H1 (cell line): ENCODE measurements at regions not wholly inside any gene's neighbourhood (a gene's known extent, or its start where the extent isn't known, plus 50 kb on each side); places are given as distances from the start of the nearest gene placed in this dataset.
A peak's percentile ranks its signal among the peaks of the same experiment; 100 is the strongest.
"Not testable (repeated sequence)": the region's sequence is repeated elsewhere in the genome, so short reads cannot be mapped to it uniquely, and the experiment has no call there.

Experiments
- CTCF ChIA-PET: fragments of 300-600 bp; sonication (Branson Sonifier 250); formaldehyde crosslinking; loops from one replicate; lab custom pipeline; 2021; ENCODE audit not compliant: partially characterized antibody; lab: Charles Lee
- POLR2A ChIA-PET: fragments of 300-600 bp; sonication (Branson Sonifier 250); formaldehyde crosslinking; loops from one replicate; lab custom pipeline; 2021; ENCODE audit warnings: inconsistent platforms; ENCODE audit not compliant: partially characterized antibody; lab: Charles Lee
- DNase-seq, 2 experiments: peaks; one replicate each; pipeline versions ENCODE4 v3.0.0 to v3.0.0-alpha.2; 2010 to 2022; ENCODE audit warnings: low spot score in 2 of 2, low read depth in 1 of 2, mixed read lengths in 1 of 2
- FAIRE-seq: peaks from 2 replicates; lab custom pipeline; 2011; peaks lifted over from hg19 to GRCh38; lab: Jason Lieb, UNC
- H2AFZ ChIP-seq: 2 replicates; pipeline ENCODE4 v1.8.1; 2012; ENCODE audit warnings: low read length, inconsistent platforms
- H2AK5ac ChIP-seq: 2 replicates; pipeline ENCODE4 v1.6.1; 2013; ENCODE audit warnings: low read depth, low read length
- H2BK120ac ChIP-seq: replicated peaks from 2 replicates; pipeline ENCODE3; 2013; ENCODE audit warnings: low read depth, low read length, inconsistent platforms
- H2BK12ac ChIP-seq: 2 replicates; pipeline ENCODE4 v1.6.1; 2013; ENCODE audit warnings: low read depth, low read length
- H2BK15ac ChIP-seq: 2 replicates; pipeline ENCODE4 v1.6.1; 2013; ENCODE audit warnings: low read length
- H2BK20ac ChIP-seq: 2 replicates; pipeline ENCODE4 v1.6.1; 2013; ENCODE audit warnings: low read length
- H2BK5ac ChIP-seq: 2 replicates; pipeline ENCODE4 v1.6.1; 2013; ENCODE audit warnings: low read depth, low read length
- H3K14ac ChIP-seq: 2 replicates; pipeline ENCODE4 v1.6.1; 2013; ENCODE audit warnings: inconsistent platforms; ENCODE audit not compliant: insufficient read length
- H3K18ac ChIP-seq: 2 replicates; pipeline ENCODE4 v1.6.1; 2013; ENCODE audit warnings: low read length; ENCODE audit errors: extremely low read depth
- H3K23ac ChIP-seq: 2 replicates; pipeline ENCODE4 v1.6.1; 2013; ENCODE audit warnings: inconsistent platforms; ENCODE audit not compliant: insufficient read length
- H3K23me2 ChIP-seq: 2 replicates; pipeline ENCODE4 v1.6.1; 2013; ENCODE audit warnings: low read depth, low read length
- H3K27ac ChIP-seq: 2 replicates; pipeline ENCODE4 v1.6.1; 2011; ENCODE audit warnings: low read depth, low read length, inconsistent platforms
- H3K27me3 ChIP-seq, 4 experiments: replicated peaks in 1 of 4; 1 replicate in 1 of 4; 2 replicates in 3 of 4; pipeline versions ENCODE4 v1.6.1 to v1.8.1; 2011 to 2013; ENCODE audit warnings: low read length in 3 of 4, mild to moderate bottlenecking in 3 of 4, inconsistent platforms in 2 of 4, mixed read lengths in 2 of 4, moderate library complexity in 1 of 4; ENCODE audit not compliant: control insufficient read depth in 3 of 4, insufficient read depth in 3 of 4; ENCODE audit errors: extremely low read depth in 1 of 4
- H3K36me3 ChIP-seq, 4 experiments: 2 replicates each; pipeline versions ENCODE4 v1.6.1 to v1.8.1; 2011 to 2013; ENCODE audit warnings: mild to moderate bottlenecking in 4 of 4, low read length in 3 of 4, moderate library complexity in 2 of 4, control low read depth in 1 of 4, inconsistent platforms in 1 of 4; ENCODE audit not compliant: insufficient read depth in 4 of 4, control insufficient read depth in 2 of 4
- H3K4ac ChIP-seq: replicated peaks from 2 replicates; pipeline ENCODE3; 2013; ENCODE audit warnings: low read length, low read depth, mixed read lengths, inconsistent platforms; ENCODE audit not compliant: insufficient read length
- H3K4me1 ChIP-seq, 4 experiments: replicated peaks in 1 of 4; 1 replicate in 1 of 4; 2 replicates in 3 of 4; pipeline versions ENCODE4 v1.6.1 to v1.8.1; 2011 to 2013; ENCODE audit warnings: low read length in 3 of 4, inconsistent platforms in 2 of 4, mixed read lengths in 1 of 4; ENCODE audit not compliant: insufficient read depth in 4 of 4, control insufficient read depth in 3 of 4
- H3K4me2 ChIP-seq, 2 experiments: 2 replicates each; pipeline versions ENCODE4 v1.6.1 to v1.8.1; 2011 to 2013; ENCODE audit warnings: low read depth in 2 of 2, low read length in 2 of 2, control low read depth in 1 of 2, inconsistent platforms in 1 of 2, mild to moderate bottlenecking in 1 of 2; ENCODE audit not compliant: insufficient read depth in 1 of 2
- H3K4me3 ChIP-seq, 4 experiments: fragments of 200-600, 300-600 bp in 1 of 4; sonication (generic), shearing (Covaris generic), sonication (Bioruptor Twin) in 1 of 4; 2 replicates each; pipeline versions ENCODE4 v1.5.1 to v1.8.1; 2011 to 2016; ENCODE audit warnings: low read length in 4 of 4, low read depth in 3 of 4, control low read depth in 2 of 4, inconsistent platforms in 2 of 4, mild to moderate bottlenecking in 2 of 4, mixed read lengths in 1 of 4, moderate library complexity in 1 of 4; ENCODE audit not compliant: insufficient read depth in 2 of 4; ENCODE audit errors: extremely low read depth in 1 of 4
- H3K56ac ChIP-seq: replicated peaks from 2 replicates; pipeline ENCODE3; 2013; ENCODE audit warnings: low read depth, mild to moderate bottlenecking, mixed read lengths, low read length, inconsistent platforms; ENCODE audit not compliant: insufficient read length
- H3K79me1 ChIP-seq: 2 replicates; pipeline ENCODE4 v1.6.1; 2013; ENCODE audit warnings: low read depth, low read length, control low read depth
- H3K79me2 ChIP-seq, 2 experiments: 2 replicates each; pipeline versions ENCODE4 v1.6.1 to v1.8.1; 2012 to 2013; ENCODE audit warnings: low read length in 2 of 2, mild to moderate bottlenecking in 2 of 2, inconsistent platforms in 1 of 2; ENCODE audit not compliant: insufficient read depth in 2 of 2, control insufficient read depth in 1 of 2
- H3K9ac ChIP-seq, 4 experiments: replicated peaks in 1 of 4; 1 replicate in 1 of 4; 2 replicates in 3 of 4; pipeline versions ENCODE4 v1.6.1 to v1.8.1; 2011 to 2013; ENCODE audit warnings: low read depth in 3 of 4, low read length in 3 of 4, control low read depth in 2 of 4, mild to moderate bottlenecking in 2 of 4, moderate library complexity in 2 of 4, inconsistent platforms in 1 of 4; ENCODE audit errors: extremely low read depth in 1 of 4
- H3K9me3 ChIP-seq, 2 experiments: 2 replicates each; pipeline versions ENCODE4 v1.6.1 to v1.8.1; 2012 to 2013; ENCODE audit warnings: mild to moderate bottlenecking in 2 of 2, moderate library complexity in 2 of 2, control low read depth in 1 of 2, inconsistent platforms in 1 of 2, low read depth in 1 of 2, low read length in 1 of 2, mixed read lengths in 1 of 2; ENCODE audit not compliant: insufficient read depth in 2 of 2
- H4K20me1 ChIP-seq, 2 experiments: replicated peaks in 1 of 2; 2 replicates each; pipeline versions ENCODE3 to v1.8.1; 2011 to 2013; ENCODE audit warnings: inconsistent platforms in 2 of 2, low read length in 2 of 2, mild to moderate bottlenecking in 1 of 2; ENCODE audit not compliant: insufficient read depth in 2 of 2, control insufficient read depth in 1 of 2
- H4K5ac ChIP-seq: 2 replicates; pipeline ENCODE4 v1.6.1; 2013; ENCODE audit warnings: low read length, low read depth, mixed read lengths, inconsistent platforms; ENCODE audit not compliant: insufficient read length
- H4K8ac ChIP-seq: 2 replicates; pipeline ENCODE4 v1.8.0; 2013; ENCODE audit warnings: mild to moderate bottlenecking, moderate library complexity, low read length, inconsistent platforms; ENCODE audit not compliant: insufficient read depth; ENCODE audit errors: extremely low read depth
- H4K91ac ChIP-seq: replicated peaks from 2 replicates; pipeline ENCODE3; 2013; ENCODE audit warnings: low read length, mixed read lengths, inconsistent platforms; ENCODE audit not compliant: insufficient read length
- WGBS, 2 experiments: shearing (Covaris generic) in 1 of 2; methylation state at CpG; one replicate each; pipeline versions ENCODE4 v1.1.6 to v1.1.7; 2013 to 2015; ENCODE audit warnings: low lambda C conversion rate in 2 of 2, mixed read lengths in 2 of 2, inconsistent platforms in 1 of 2, low coverage in 1 of 2, missing lambda C conversion rate in 1 of 2; ENCODE audit not compliant: insufficient replicate concordance in 2 of 2, insufficient coverage in 1 of 2, insufficient read length in 1 of 2; ENCODE audit errors: extremely low coverage in 1 of 2, missing lambda C conversion rate in 1 of 2; 5-methylcytosine and 5-hydroxymethylcytosine counted together

DNA sequence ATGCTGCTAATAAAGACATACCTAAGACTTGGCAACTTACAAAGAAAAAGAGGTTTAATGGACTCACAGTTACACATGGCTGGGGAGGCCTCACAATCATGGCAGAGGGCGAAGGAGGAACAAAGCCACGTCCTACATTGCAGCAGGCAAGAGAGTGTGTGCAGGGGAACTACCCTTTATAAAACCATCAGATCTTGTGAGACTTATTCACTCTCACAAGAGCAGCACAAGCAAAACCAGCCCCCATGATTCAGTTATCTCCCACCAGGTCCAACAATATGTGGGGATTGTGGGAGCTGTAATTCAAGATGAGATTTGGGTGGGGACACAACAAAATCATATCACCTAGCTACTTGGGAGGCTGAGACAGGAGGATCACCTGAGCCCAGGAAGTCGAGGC, 202.4 kb downstream of the FAM43A start:
- H4K8ac ChIP-seq, H2BK12ac ChIP-seq, H4K5ac ChIP-seq, H4K20me1 ChIP-seq, H3K18ac ChIP-seq, H2AFZ ChIP-seq, H3K9me3 ChIP-seq, H3K9ac ChIP-seq, H3K4me3 ChIP-seq, POLR2A ChIA-PET, H3K23ac ChIP-seq, H2BK5ac ChIP-seq, H3K14ac ChIP-seq, H3K27me3 ChIP-seq, H4K91ac ChIP-seq, H3K4me2 ChIP-seq, H3K23me2 ChIP-seq, H3K4me1 ChIP-seq, H3K27ac ChIP-seq, H3K4ac ChIP-seq, H2BK15ac ChIP-seq, H3K36me3 ChIP-seq, H3K79me2 ChIP-seq, H2BK20ac ChIP-seq, H3K56ac ChIP-seq, H2AK5ac ChIP-seq, H3K79me1 ChIP-seq, FAIRE-seq, H2BK120ac ChIP-seq: not testable (repeated sequence)
- peak in 1 of 2 experiments; percentile 1 for DNase-seq
- 100% methylated on average over 3 of the region's 3 CpGs; no CpG with 5 or more reads in 1 of the 2 experiments for WGBS, 2 experiments
- CTCF ChIA-PET, result interaction anchor here (0.6 kb wide), 1 partner anchor 21 kb away, joined by 3 read pairs; no protein-coding TSS in a partner anchor
